Iris pigment epithelial cell (primary cell): ENCODE measurements at regions not wholly inside any gene's neighbourhood (a gene's known extent, or its start where the extent isn't known, plus 50 kb on each side); places are given as distances from the start of the nearest gene placed in this dataset.
"Not testable (repeated sequence)": the region's sequence is repeated elsewhere in the genome, so short reads cannot be mapped to it uniquely, and the experiment has no call there.

Source experiments
- DNase-seq: peaks from one replicate; pipeline ENCODE4 v3.0.0-alpha.2; 2011; ENCODE audit warnings: low read depth

DNA sequence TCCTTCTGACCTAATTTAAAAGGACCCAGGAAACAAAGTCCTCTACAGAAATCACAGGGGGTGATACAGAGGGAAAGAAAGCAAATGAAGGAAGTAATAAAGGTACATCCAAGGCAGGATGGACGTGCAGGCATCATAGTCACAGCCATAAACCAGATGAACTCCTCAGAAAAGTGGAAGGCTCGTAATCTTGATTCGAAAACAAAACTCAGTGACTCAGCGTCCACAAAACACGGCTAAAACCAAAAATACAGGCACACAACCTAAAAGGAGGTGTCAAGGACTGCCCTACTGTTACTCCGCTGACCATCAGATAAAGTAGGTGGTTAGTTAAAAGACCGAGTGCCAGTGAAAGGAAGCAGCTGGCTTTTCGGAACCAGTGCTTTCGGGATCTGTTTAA lies 81.5 kb downstream of the TRIM69 start:
- not testable (repeated sequence) for DNase-seq

DNA sequence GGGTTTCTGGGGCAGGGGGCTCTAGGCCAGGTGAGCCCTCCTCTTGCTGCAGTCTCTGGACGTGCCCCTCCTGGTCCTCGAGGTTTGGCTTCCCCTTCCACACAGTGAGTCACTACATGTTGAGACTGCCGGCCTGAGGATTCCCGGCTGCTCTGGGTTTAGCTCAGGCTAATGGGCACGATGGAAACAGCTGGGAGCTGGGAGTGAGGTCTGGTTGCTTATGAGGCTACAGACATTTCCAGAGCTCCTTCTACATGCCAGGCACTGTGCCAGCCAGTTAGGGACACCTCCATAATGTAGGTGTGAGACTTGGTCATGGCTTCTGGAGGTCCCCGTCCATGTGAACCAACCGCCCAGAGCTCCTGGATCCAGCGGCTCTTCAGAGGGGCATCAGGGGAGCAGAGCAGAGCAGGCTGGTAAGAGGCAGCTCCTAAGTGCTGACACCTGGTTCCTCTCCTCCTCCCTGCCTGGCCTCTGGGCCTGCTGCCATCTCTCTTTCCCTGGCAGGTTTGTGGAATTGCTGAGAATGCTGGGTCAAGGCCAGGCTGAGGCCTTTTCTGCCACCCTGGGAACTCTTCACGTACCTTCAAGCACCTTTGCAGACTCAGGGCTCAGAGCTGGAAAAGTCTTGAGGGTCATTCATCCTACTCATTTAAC lies 83.1 kb downstream of the TRIM69 start:
- not testable (repeated sequence) for DNase-seq

DNA sequence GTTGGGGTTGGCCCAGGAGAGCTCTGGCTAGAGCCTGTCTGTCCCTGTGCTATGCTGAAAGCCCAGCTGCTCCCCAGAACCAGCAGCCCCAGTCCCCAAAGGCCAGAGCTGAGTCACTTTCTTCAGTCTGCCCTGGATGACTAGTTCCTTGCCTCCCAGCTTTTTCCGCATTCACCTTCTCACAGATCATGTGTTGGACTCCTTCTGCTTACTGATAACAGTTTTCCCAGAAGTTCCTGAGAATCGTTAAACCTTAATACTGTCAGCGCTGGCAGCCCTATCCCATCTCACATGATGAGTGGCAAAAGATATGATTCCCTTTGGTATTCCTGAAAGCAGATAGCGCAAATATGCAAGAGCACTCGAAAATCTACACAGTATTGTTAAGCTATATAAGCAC lies 84.2 kb downstream of the TRIM69 start:
- not testable (repeated sequence) for DNase-seq

DNA sequence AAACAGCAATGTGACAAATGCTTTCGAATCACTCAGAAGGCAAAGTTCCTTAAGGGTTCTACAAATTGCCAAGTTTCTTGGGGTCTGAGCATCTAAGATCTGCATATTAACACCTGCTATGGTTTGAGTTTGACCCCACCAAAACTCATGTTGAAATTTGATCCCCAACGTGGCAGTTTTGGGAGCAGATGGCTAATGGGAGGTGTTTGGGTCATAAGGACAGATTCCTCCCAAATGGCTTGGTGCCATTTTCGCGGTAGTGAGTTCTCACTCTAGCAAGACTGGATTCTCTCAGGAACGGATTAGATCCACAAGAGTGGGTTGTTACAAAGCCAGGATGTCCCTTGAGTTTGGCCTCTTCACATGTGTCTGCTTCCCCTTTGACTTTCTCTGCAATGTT lies 84.6 kb downstream of the TRIM69 start:
- DNase-seq, result not testable (repeated sequence)

DNA sequence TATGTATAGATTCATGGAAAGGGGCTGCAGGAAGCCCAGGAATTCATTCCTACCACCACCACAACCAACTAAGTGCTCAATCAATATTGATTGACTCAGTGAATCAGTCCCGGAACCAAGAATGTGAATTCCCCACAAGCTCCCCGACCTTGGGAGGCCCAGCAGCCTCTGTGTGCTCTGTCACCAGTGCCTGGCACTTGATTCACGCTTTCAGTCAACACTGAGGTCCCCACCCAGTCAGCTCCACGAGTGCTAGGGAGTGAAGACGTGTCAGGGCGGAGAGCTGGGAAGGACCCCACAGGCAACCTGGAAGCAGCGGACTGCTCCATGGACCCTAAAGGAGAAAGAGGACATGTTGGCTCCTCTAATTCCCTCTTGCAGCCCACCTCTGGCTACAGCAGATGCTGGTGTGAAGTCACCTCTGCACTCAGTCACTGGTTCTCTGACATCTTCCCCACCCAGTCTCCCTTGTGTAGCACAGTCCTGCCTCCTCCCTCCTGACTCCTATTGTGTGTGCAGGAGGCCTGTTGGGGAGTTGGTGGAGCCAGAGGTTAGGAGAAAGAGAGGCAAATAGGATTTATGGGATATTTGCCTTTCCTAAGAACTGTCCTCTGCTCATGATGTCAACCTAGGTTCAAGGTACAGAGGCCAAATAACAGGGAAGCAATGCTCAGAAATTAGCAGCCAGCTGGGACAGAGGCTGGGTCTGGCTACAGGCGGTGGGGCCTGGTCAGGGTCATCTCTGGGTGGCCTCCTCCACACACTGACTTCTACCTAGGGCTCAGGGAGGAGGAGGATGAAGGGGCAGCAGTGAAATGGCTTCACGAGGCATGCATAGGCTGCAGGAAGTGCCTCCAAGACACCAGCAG lies 88.2 kb downstream of the TRIM69 start:
- DNase-seq, result not testable (repeated sequence)

DNA sequence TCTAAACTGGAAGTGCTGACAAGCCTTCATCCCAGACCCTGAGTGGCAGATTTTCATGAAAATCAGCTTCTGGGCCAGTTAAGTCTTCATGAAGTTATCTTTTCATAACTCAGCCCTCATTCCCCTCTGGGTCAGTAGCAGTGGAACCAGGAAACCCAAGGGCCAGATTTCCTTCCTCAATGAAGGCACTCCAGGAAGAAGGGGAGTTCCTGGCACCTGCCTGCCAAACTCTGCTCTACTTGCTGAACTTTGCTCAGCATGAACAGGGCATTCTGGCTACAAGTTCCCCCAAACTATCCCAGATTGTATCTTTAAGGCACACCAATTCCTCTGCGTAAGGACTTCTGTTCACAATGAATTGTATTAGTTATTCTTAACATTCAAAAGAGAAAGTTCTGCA lies 90.3 kb downstream of the TRIM69 start:
- DNase-seq, result not testable (repeated sequence)

DNA sequence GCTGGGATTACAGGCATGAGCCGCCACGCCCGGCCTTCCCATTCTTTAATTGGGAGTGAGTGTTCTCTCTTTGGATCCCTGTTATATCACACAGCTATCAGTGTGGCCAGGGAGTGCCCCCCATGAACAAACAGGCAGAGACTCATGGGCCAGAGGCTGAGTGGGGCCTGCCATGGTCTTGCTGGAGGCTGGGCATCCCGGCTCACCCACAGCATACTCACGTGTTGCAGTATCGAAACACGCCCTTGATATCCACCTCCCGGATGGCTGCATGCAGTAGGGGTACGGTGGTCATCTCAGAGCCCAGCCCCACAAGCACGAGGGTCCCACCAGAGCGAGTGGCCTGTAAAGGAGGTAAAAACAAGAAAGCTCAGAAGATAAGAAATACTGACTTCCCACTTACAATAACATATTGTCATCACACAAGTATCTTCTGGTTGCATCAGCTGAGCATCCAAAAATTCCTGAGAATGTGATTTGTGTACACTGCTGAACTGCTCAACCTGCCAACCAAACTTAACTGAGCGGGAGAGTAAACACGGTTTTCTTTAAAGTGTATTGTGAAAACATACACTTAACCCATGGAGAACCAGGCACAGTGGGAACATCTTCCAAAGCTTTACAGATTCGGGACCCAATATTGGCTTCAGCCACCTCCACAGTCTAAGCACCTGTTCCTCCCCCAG lies 92.0 kb downstream of the TRIM69 start:
- not testable (repeated sequence) for DNase-seq

DNA sequence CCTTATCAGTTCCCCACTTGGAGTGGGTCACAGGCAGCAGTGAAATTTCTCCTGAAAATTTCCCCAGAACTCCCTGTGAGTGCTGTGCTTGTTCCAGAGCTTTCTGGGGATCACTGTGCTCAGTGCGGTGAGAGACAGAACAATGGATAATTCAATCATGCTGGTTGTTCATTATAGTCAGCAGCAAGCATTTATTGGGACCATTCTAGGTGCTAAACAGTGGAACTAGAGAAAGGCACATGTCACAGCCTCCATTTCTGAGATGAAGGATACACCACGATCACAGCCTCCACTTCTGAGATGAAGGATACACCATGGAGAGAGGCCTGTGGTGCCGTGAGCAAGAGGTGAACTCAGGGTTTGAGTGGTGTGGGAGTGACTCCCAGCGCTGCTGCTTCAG lies 92.8 kb downstream of the TRIM69 start:
- DNase-seq, result not testable (repeated sequence)

DNA sequence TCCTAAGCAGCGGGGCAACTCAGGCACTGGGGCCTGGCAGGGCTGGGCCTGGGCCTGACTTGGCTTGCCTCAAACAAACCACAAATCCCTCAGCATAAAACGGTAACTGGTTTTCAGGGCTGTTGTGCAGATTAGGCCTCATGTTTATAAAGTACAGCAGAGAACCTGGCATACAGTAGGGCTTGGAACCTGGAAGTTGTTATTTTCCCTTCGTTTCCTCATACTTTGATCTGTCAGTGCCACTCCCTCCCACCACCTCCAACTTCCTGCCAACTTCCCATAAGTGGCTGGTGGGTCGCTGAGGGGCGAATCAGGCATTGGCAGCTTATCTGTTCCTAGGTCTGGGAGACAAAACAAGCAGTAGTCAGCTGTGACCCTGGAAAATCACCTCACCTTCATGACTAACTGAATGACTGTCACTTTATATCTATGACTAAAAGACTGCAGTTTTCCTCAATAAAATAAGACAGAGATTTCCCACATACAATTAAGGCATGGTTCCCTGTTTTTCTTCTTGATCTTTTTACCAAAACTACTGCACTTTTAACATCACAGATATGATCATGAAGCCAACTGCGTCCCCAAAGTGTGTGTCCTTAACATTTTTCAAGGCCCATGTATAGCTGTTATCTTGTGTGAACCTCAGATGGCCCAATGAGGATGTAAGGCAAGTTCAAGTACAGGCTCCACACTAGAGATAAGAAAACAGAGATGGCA lies 94.5 kb downstream of the TRIM69 start:
- DNase-seq, result peak; percentile 8

DNA sequence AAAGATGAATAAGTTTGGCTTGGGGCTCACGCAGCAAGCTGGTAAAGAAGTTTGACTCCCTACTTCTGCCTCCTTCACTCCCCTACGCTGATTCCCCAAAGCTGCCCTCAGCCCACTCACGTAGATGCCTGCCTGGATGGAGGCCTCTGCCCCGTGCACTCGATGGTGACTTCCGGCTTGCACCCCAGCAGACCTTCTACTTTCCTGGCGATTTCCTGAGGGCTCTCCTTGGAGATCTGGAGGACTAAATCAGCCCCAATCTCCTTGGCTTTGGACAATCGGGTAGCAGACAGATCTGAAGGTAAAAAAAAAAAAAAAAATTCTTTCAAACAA lies 95.0 kb downstream of the TRIM69 start:
- not testable (repeated sequence) for DNase-seq

DNA sequence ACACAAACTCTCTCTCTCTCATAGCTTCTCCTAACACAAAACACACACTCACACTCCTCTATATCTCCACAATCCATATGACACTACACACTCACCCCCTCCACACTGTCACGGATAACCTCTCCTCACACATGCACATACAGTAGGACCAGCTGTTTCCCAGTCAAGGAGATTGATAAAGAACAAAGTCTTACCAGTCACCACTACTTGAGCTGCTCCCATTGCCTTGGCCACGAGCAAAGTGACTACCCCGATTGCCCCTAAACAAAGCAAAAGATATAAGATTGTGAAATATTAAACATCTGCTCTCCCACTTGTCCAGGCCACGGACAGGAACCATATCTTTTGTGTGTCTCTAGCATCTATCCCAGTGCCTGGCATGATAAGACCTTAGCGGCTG lies 95.8 kb downstream of the TRIM69 start:
- not testable (repeated sequence) for DNase-seq

DNA sequence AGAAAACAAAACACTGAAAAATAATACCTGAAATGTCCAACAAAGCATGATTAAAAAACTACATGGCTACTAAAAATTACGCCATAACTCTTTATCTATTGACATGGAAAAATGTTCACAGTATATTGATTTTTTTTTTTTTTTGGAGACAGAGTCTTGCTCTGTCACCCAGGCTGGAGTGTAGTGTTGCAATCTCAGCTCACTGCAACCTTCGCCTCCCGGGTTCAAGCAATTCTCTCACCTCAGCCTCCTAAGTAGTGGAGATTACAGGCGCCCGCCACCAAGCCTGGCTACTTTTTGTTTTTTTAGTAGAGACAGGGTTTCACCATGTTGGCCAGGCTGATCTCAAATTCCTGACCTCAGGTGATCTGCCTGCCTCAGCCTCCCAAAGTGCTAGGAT lies 96.8 kb downstream of the TRIM69 start:
- DNase-seq, result not testable (repeated sequence)

DNA sequence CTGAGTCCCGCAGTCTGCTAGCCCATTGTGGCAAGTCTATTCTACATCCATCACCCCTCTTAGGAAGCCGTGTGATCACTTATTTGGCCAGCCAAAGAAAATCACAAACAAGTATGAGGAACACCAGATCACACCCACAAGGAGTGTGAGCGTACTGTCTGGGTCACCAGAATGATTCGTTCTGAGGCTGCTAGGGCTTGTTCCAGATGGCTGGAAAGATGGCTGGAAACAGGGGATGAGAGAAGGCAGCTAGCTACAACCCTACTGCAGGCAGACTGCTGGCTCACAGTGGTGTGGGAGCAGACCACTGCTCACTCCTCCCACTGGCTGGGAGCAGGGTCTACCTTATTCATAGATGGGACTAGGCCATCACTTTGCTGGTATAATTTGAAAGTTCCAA lies 97.4 kb downstream of the TRIM69 start:
- not testable (repeated sequence) for DNase-seq

DNA sequence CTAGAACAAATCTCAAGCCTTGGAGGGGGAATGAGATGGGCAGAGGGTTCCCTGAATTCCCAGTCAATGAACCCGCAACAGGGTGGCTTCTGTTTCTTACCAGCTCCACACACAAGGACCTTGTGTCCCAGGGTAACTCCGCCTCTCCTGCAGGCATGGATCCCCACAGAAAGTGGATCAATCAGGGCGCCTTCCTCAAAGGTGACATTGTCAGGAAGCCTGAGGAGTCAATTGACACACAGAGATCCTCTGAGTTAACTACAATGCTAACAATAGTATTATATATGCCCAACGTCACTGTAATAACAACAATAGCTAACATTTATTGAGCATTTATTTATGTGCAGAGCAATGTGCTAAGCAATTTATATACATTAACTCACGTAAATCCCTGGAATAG lies 98.8 kb downstream of the TRIM69 start:
- DNase-seq, result not testable (repeated sequence)

DNA sequence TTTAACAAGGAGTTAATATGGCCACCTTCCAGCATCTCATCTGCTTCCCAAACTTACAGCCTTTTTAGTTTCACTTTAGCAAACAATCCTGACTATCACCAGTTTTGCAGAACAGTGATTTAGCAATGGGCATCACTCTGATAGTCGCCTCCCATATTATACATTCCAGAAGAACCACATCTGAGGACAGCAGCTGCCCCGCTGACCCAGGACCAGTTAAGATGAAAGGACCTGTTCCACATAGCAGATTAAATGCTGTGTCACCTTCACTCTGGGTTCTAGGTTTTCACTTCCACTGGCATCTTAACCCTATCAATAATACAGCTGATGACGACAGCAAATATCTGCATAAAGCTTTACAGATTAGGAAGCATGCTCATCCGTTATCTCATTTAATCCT lies 99.8 kb downstream of the TRIM69 start:
- DNase-seq, result peak; percentile 11

DNA sequence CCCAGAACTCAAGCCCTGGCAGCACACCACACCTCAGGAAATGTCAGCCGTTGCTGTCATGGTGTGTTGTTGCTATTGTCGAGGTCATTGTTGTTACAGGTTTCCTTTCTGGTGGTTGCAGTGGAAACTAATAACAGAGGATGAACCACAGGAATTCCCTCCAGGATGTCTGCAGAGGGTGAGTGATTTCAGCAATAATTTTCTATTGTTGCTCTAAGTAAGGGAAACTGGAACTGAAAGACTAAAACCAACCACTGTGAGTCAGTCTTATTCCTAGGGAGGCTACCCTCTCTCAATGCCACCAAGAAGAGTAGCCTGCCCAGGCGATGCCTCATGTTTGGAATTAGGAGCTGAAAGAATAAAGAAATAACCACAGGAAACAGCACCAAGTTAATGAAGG lies 102.6 kb downstream of the TRIM69 start:
- peak; percentile 52 for DNase-seq

DNA sequence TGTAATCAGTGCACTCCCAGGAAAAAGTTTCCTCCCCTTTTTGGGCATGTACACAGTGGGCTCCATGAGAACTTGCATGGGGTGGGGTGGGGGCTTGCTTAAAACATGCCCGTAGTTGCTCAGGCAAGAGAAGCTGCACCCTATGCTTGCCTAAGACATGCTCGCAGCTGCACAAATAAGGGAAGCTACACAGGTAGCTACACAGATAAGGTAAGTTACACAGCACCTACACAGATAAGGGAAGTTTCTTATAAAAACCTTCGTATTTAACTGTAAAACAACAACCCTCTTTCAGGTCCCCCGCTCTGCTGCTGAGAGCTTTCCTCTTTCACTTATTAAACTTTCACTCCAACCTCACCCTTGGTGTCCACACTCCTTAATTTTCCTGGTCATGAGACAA lies 105.4 kb downstream of the TRIM69 start:
- not testable (repeated sequence) for DNase-seq

DNA sequence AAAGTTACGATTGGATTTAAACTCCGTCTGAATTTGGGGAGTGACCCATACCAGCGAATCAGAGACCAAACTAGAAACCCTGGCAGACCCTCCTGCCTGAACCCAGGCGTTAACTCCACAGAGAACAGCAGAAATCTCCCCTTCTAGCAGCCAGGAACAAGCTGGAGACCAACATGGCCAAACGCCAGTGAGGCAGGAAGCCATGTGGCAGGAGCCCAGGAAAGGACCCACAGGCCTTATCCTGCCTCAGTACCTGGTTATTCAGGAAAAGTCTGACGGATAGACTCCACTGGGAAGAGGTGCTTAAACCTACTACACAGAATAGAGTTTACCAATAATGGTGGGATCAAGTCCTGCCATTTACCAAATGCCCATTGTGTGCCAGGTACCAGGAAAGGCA lies 106.6 kb downstream of the TRIM69 start:
- not testable (repeated sequence) for DNase-seq

DNA sequence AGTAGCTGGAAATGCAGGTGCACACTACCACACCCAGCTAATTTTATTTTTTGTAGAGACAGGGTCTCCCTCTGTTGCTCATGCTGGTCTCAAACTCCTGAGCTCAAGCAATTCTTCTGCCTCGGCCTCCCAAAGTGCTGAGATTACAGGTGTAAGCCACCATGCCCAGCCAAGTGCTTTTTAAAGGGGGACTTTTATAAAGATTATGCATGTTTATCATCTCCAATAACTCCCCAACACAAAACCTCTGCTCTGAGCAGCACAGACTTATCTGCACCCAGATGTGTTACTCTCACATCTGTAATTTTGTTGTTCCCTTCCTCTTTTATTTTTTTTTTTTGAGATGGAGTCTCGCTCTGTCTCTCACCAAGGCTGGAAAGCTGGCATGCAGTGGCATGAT lies 108.6 kb downstream of the TRIM69 start:
- DNase-seq, result not testable (repeated sequence)

DNA sequence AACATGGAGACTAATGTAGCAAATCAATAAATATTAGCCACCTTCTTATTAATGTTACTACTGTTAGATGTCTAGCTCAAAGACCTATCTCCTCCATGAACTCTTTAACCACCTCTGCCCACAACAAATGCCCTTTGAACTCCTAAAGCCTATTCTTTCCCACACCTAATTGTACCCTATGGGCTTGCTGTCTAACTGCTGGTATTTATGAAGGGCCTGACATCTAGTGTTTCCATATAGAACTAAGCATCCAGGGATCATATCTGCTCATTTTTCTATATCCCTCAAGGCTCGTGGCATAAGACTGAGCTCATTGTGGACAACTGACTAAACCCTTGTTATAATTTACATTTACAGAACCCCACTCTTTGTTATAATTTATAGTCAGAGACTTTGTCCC lies 109.8 kb downstream of the TRIM69 start:
- not testable (repeated sequence) for DNase-seq

DNA sequence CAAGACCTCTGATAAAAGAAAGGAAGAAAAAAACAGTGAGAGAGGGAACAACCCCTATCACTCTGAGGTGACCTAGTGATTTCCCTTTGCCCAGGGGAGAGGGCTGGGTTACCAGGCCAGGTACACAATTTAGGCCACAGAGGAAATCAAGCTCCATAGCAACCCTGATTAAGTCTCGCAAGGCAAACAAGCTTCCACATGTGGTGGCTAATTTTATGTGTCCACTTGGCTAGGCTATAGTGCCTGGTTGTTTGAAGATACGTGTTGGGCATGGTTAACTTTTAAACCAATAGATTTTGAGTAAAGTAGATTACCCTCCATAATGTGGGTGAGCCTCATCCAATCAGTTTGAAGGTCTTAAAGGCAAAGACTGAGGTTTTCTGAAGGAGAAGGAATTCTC lies 108.9 kb upstream of the TERB2 start:
- not testable (repeated sequence) for DNase-seq

DNA sequence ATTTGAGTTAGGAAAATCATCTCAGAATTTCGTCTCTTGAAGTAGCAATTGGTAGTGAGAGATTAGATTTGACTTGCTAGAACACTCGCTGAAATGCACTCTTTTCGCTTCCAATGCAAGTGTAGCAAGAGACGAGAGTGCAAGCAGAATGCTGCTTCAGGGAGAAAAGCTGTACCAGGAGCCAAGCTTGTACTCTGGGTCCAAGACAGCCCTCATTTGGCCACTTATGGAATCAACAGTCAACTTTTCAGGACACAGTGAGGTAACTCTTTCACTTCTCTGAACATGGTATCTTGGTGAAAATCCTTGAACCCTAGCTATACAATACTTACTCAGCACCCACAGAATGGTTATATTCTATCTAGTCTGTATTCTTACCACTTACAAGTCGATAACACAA lies 107.6 kb upstream of the TERB2 start:
- not testable (repeated sequence) for DNase-seq
